Fibroblast of the aortic adventitia (primary cell): ENCODE measurements at regions not wholly inside any gene's neighbourhood (a gene's known extent, or its start where the extent isn't known, plus 50 kb on each side); places are given as distances from the start of the nearest gene placed in this dataset.

Experiments used
- DNase-seq: peaks from one replicate; pipeline ENCODE4 v3.0.0-alpha.2; 2010; ENCODE audit warnings: low read depth
- H3K4me3 ChIP-seq: 2 replicates; pipeline ENCODE4 v1.5.1; 2011; ENCODE audit warnings: low read depth, mild to moderate bottlenecking, control low read depth, low read length, moderate library complexity
- CTCF ChIP-seq: IDR thresholded peaks from 2 replicates; pipeline ENCODE4 v1.5.1; 2011; ENCODE audit warnings: mild to moderate bottlenecking, low read length, control low read depth, inconsistent platforms; ENCODE audit not compliant: insufficient read depth

DNA sequence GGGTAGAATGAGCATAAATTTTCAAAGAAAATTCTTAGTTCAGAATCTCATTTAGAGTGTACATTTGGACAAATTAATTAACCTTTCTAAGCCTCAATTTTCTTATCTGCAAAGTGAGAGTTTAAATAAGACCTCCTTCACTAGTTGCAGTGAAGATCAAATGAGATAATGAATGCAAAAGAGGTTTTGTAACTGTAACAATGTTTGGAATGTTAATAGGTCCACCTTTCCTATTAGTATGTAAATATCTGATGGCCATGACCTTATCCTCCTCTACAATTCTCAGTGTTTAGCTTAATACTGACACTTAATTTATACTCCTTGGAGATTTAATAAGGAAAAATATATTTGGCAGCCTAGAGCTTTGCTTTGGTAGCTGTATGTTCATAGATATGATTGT, 138.8 kb downstream of the GABRG1 start:
- DNase-seq = no peak
- no peak for TF ChIP-seq CTCF
- no peak overlapping the region for H3K4me3 ChIP-seq

DNA sequence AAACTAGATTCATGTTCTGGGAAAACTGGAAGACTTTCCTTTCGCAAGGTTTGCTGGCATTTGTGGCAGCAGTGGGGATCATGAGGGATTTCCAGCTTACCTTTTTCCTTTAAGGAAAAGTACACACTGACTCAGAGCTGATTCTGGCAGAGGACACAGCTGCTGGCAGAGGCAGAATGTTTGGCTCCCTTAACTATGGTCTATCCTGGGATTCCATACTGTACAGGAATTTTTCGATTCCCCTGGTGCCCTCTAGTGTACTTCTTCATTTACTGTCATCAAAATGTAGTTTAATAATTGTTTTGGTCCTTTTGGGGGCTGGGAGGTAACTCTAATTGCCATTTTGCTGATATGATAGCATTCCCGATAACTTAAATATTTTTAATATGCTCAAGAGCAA, 152.7 kb downstream of the GABRG1 start:
- DNase-seq = no peak
- TF ChIP-seq CTCF = no peak
- no peak overlapping the region for H3K4me3 ChIP-seq

DNA sequence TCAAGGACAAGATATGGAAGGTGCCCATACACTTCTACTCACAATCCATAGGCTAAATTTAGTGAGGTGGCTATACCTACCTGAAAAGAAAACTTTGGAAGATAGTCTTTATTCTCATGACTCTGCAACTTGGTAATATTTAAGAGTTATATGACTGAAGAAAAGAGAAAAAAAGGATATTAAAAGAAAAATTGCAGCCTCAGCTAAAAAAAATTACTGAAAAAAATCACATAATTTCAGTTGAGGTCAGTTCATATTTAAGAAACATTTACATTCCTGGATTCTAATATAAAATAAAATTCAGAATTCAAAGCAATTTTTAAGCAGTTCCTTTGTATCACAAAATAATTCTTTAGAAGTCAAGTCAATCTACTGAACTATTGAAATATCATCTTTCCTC, 166.5 kb downstream of the GABRG1 start:
- no peak for DNase-seq
- TF ChIP-seq CTCF = no peak
- no peak overlapping the region for H3K4me3 ChIP-seq

- no peak for DNase-seq
- H3K4me3 ChIP-seq = no peak overlapping the region
- TF ChIP-seq CTCF = no peak
Observed at GRCh38 chr4:45954276-45954675, 169.6 kb downstream of the GABRG1 start.

- no peak overlapping the region for H3K4me3 ChIP-seq
- TF ChIP-seq CTCF = no peak
- DNase-seq = no peak
Observed at GRCh38 chr4:45951153-45951552, 172.7 kb downstream of the GABRG1 start.

GRCh38 chr4:45946699-45947098, 177.2 kb downstream of the GABRG1 start:
- no peak for TF ChIP-seq CTCF
- no peak for DNase-seq
- no peak overlapping the region for H3K4me3 ChIP-seq

DNA sequence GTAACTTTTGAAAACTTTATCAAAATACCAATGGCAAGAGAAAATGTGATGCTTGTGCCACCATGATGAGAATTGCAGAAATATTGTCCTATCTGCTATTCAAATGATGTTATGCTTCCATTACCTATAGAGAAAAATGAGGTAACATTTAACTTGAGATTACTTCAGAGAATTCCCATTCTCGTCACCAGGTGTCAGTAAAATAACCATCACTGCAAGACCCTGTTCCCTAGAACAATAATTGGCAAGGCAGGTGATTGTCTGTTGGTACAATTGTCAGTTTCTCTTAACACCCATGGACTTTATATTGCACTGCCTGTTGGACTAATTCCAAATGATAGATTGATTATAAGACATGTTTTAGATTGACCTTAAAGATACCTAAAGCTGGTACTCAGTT, 179.9 kb downstream of the GABRG1 start:
- TF ChIP-seq CTCF = no peak
- H3K4me3 ChIP-seq = no peak overlapping the region
- no peak for DNase-seq
